Neural crest cell (in vitro differentiated cells): ENCODE measurements at regions not wholly inside any gene's neighbourhood (a gene's known extent, or its start where the extent isn't known, plus 50 kb on each side); places are given as distances from the start of the nearest gene placed in this dataset.
"Not testable (repeated sequence)": the region's sequence is repeated elsewhere in the genome, so short reads cannot be mapped to it uniquely, and the experiment has no call there.

ENCODE experiments used
- DNase-seq: peaks from one replicate; pipeline ENCODE4 v3.0.0; 2021; ENCODE audit warnings: low read depth, mixed read lengths, low spot score
- H3K27ac Mint-ChIP-seq: one replicate; pipeline ENCODE4 v1.8.0; 2021; ENCODE audit warnings: mild to moderate bottlenecking, mixed read lengths; ENCODE audit not compliant: unreplicated experiment
- H3K27me3 Mint-ChIP-seq: 2 replicates; pipeline ENCODE4 v1.8.0; 2021; ENCODE audit warnings: low read depth, mild to moderate bottlenecking, mixed read lengths
- H3K36me3 Mint-ChIP-seq: 2 replicates; pipeline ENCODE4 v1.8.0; 2021; ENCODE audit warnings: low read depth, mild to moderate bottlenecking, mixed read lengths
- H3K4me1 Mint-ChIP-seq: 2 replicates; pipeline ENCODE4 v1.8.0; 2021; ENCODE audit warnings: mixed read lengths
- H3K4me3 Mint-ChIP-seq: one replicate; pipeline ENCODE4 v1.8.0; 2021; ENCODE audit warnings: mild to moderate bottlenecking, mixed read lengths
- H3K9me3 Mint-ChIP-seq: 2 replicates; pipeline ENCODE4 v1.8.0; 2021; ENCODE audit warnings: mixed read lengths
- TF ChIP-seq, protein P1 (sequence below): fragments of 200-600 bp; sonication (generic); conservative IDR thresholded peaks from 2 replicates; pipeline ENCODE4 v1.5.0; 2021; ENCODE audit warnings: antibody characterized with exemption, mild to moderate bottlenecking

DNA sequence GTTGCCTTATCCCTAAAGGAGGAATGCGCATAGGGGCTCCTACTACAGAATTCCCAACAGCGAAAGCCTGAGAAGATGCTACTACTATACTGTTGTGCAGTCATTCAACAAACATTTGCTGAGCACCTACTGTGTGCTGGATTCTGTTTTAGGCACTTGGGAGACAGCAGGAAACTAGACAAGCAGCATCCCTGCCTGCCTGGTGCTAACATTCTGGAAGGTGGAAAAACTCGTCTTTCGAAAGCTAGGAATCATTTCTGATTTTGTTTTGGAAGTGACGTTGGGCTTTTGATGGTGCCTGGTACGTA lies 131.5 kb upstream of the NCOR2 start:
- Mint-ChIP-seq H3K27me3 (peaks cover 11% of the 10 kb centered on the region), H3K36me3 (no peaks in the 10 kb centered on the region), H3K27ac (no peak overlapping the region), H3K4me1 (peaks cover 31% of the 10 kb centered on the region), H3K4me3 (no peak overlapping the region), H3K9me3 (no peaks in the 10 kb centered on the region)
- DNase-seq: no peak
- TF ChIP-seq, protein P1, sequence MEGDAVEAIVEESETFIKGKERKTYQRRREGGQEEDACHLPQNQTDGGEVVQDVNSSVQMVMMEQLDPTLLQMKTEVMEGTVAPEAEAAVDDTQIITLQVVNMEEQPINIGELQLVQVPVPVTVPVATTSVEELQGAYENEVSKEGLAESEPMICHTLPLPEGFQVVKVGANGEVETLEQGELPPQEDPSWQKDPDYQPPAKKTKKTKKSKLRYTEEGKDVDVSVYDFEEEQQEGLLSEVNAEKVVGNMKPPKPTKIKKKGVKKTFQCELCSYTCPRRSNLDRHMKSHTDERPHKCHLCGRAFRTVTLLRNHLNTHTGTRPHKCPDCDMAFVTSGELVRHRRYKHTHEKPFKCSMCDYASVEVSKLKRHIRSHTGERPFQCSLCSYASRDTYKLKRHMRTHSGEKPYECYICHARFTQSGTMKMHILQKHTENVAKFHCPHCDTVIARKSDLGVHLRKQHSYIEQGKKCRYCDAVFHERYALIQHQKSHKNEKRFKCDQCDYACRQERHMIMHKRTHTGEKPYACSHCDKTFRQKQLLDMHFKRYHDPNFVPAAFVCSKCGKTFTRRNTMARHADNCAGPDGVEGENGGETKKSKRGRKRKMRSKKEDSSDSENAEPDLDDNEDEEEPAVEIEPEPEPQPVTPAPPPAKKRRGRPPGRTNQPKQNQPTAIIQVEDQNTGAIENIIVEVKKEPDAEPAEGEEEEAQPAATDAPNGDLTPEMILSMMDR: no peak

DNA sequence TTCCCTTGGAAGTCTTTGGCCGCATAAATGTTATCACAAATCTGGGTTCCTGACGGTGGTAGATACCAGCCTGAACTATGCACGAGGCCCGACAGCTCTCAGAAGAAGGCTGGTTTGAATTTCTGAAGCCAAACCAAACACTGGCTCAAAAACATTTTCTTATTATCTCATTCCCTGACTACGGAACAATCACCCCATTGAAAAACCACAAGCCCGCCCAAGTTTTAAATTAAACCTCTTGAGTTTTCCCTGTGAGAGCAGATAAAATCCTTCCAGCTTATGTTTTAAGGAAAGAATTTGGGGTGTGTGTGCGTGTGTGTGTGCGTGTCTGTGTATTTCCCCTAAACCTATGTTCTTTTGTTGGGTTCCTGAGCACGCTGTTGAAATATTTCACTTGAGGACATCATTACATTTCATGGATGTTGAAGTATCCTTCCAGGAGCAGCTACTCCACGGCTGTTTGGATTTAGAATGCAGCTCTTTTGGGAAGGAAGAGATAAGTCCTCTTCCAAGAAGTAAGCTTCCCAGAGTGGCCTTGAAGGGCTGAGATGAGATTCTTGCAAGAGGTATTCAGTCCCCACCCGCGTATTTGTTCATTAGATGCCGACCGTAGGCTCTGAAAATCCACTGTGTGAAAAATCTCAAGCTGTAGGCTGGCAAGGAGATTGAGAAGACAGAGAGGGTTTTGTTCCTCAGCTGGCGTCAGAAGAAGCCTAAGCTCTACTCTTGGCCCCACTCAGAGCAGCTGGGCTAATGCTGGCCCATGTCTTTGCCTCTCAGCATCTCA lies 131.0 kb upstream of the NCOR2 start:
- no peak for DNase-seq
- Mint-ChIP-seq H3K36me3 (no peaks in the 10 kb centered on the region), H3K27me3 (peaks cover 11% of the 10 kb centered on the region), H3K9me3 (no peaks in the 10 kb centered on the region), H3K27ac (no peak overlapping the region), H3K4me1 (peaks cover 25% of the 10 kb centered on the region), H3K4me3 (peak overlapping the region; percentile 17)
- TF ChIP-seq, protein P1: no peak

DNA sequence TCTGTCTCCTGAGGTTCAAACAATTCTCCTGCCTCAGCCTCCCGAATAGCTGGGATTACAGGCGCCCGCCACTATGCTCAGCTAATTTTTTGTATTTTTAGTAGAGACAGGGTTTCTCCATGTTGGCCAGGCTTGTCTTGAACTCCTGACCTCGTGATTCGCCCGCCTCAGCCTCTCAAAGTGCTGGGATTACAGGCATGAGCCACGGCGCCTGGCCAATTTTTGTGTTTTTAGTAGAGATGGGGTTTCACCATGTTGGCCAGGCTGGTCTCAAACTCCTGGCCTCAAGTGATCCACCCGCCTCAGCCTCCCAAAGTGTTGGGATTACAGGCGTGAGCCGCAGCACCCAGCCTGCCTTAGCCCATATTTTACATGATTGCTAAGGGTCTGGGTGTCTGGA lies 130.3 kb upstream of the NCOR2 start:
- H3K9me3 Mint-ChIP-seq, H3K27ac Mint-ChIP-seq, H3K36me3 Mint-ChIP-seq: not testable (repeated sequence)

DNA sequence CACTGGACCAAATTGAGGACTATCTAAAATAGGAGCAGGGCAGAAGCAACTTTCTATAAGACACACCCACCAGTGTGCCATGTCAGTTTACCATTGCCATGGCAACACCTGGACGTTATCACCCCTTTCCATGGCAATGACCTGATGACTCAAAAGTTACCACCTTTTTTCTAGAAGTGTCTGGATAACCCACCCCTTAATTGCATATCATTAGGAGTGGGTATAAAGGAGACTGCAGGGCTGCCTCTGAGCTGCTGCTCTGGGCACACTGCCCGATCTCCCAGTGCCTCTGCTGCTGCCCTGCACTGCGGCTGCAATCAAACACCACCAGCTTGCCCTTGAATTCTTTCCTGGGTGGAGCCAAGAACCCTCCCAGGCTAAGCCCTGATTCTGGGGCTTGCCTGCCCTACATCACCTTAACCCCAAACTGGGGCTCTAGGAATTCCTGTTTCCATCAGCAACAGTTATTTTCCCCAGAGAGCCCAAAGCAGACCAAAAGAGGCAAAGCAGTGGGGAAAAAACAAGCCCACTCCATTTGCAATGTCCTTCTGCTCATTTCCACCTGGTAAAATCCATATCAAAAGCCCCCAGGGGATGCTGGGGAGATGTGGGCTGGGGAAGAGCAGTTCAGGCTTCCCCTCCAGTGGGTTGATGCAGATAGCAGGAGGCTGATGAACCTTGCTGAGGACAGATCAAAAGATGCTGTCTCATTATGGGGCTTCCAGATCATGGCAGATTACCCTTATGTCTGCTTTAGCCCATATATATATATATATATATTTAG lies 129.5 kb upstream of the NCOR2 start:
- no peak overlapping the region for H3K27ac Mint-ChIP-seq
- TF ChIP-seq, protein P1: no peak
- H3K4me3 Mint-ChIP-seq: no peak overlapping the region
- DNase-seq: no peak
- no peaks in the 10 kb centered on the region for H3K9me3 Mint-ChIP-seq
- H3K27me3 Mint-ChIP-seq: peaks cover 11% of the 10 kb centered on the region
- H3K4me1 Mint-ChIP-seq: peaks cover 24% of the 10 kb centered on the region
- no peaks in the 10 kb centered on the region for H3K36me3 Mint-ChIP-seq

More for the DNA sequence above, 130.3 kb upstream of the NCOR2 start:
- Mint-ChIP-seq H3K27me3 (peaks cover 11% of the 10 kb centered on the region), H3K4me1 (peaks cover 24% of the 10 kb centered on the region)
- not testable (repeated sequence) for DNase-seq, H3K4me3 Mint-ChIP-seq

DNA sequence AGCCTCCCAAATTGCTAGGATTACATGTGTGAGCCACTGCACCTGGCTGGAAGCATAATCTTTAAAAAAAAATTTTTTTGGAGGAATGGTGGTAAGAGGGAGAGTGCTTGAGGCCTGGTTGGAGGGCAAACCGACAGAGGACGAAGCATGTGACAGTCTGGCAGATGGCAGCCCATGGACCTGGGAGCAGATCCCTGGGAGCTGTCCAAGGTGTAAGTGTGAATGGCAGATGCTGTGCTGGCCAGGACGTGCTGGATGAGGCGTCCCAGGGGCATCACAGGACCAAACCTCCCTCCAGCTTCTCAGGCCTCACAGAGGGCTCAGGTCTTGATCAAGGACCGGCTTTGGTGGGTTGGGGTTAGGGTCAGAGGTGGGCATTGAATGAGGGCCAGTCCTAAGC lies 128.4 kb upstream of the NCOR2 start:
- no peak overlapping the region for H3K4me3 Mint-ChIP-seq
- H3K27me3 Mint-ChIP-seq: peaks cover 11% of the 10 kb centered on the region
- peaks cover 24% of the 10 kb centered on the region for H3K4me1 Mint-ChIP-seq
- H3K27ac Mint-ChIP-seq: no peak overlapping the region
- TF ChIP-seq, protein P1: no peak
- H3K36me3 Mint-ChIP-seq: no peaks in the 10 kb centered on the region
- DNase-seq: no peak
- no peaks in the 10 kb centered on the region for H3K9me3 Mint-ChIP-seq
